CD4-positive, alpha-beta T cell treated with Interferon alpha-2 for 1 hour (primary cell): ENCODE measurements at regions not wholly inside any gene's neighbourhood (a gene's known extent, or its start where the extent isn't known, plus 50 kb on each side); places are given as distances from the start of the nearest gene placed in this dataset.
"Not testable (repeated sequence)": the region's sequence is repeated elsewhere in the genome, so short reads cannot be mapped to it uniquely, and the experiment has no call there.

Source experiments
- DNase-seq, 2 donors: peaks; one replicate each; pipeline ENCODE4 v3.0.0-alpha.2; 2020 to 2022

GRCh38 chr9:73095425-73095824, 56.2 kb upstream of the ANXA1 start:
- DNase-seq, result no peak

DNA sequence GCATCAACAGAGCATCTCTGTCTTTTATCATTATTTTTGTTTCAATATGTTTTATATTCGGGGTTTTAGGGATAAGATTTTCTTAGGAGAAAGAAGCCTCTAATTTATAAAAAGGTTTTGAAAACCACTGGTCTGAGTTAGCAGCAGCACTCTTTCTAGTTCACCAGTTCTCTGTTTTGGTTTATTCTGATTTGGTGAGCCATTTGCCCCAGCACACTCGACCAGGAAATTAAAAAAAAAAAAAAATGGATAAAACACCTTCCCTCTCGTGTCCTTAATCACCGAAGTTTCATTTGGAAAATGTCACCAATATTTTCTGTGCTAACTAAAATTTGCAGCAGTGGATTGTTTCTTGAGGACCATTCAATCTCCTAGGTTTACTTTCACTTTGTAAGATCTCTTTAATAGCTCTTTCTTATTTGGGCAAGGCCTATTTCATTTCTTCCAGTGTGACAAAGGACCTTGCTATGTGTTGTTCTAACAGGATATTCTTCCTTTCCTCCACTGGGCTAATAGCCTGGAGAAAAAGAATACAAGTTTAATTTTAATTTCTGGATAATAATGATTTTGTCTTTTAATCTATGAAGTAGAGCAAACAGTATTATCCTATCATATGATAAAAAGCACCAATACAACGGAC, 57.8 kb upstream of the ANXA1 start:
- no peak for DNase-seq

GRCh38 chr9:73093016-73093739, 58.5 kb upstream of the ANXA1 start:
- no peak for DNase-seq

- DNase-seq, result no peak
Observed at GRCh38 chr9:73091909-73092308, 59.8 kb upstream of the ANXA1 start.

DNA sequence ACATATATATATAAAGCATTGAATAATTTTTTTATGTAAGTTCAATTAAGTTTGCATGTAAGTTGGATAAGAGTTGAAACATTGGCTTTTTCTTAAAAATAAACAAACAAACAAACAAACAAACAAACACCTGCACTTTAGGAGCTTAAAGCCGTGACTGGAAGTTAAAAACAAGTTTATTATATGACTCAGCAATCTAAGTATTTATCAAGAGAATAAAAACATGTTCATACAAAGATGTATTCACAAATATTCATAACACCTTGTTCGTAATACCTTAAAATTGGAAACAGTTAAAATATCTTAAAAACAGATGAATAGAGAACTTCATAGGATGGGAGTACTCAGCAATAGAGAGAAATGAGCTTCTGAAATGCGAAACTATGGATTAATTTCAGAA, 61.5 kb upstream of the ANXA1 start:
- no peak for DNase-seq

GRCh38 chr9:73089304-73089985, 62.2 kb upstream of the ANXA1 start:
- DNase-seq, result no peak

GRCh38 chr9:73087876-73088275, 63.8 kb upstream of the ANXA1 start:
- DNase-seq, result not testable (repeated sequence)

GRCh38 chr9:73083519-73083918, 68.1 kb upstream of the ANXA1 start:
- DNase-seq, result no peak

DNA sequence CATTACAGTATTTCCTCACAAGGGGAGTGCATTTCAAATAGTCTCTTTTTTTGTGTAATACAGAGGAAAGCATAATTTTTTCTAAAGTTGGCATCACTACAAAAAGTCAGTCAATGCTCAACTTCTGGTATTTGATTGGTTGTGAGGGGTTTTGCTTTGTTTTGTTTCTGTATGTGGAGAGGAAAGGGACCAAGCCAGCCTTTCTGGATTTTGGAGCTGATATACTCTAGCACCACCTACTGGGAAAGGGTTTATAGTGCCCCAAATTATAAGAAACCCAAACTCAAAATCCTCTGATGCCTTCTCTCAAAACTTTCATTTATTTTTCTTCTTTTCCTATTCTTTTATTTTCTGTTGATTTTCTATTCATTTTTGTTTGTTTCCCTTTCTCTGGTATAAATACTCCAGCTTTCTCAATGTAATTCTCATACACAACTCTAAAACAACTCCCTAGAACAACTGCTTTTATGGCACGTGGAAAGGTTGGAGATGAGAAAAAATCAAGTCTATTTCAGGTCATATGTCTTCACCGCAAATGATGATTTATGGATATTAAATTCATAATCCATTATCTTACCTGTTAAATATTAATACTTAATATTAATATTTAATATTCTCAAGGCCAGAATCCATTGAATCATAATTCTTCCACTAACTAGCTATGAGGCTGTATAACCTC, 69.5 kb upstream of the ANXA1 start:
- DNase-seq, result peak in 1 of 2 donors; percentile 34

- DNase-seq, result no peak
Observed at GRCh38 chr9:73080110-73080694, 71.5 kb upstream of the ANXA1 start.

DNA sequence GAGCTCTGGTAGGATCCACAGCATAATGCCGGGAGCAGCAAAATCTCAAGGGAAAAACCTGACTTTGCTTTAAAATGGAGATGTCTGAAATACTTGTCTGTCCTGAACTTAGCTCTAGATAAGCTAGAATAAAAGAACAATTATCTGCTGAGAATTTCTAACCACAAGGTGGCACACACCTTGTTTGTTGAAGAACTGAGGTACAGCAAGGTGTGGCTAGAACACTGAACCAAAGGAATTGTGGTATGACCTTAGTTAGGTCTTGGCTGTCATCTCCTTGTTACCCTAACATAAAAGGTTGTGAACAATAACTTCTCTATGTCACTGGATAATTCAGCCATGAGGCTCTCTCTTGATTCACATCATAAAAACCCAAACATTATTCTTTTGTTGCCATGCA, 72.3 kb upstream of the ANXA1 start:
- peak in 1 of 2 donors; percentile 15 for DNase-seq

GRCh38 chr9:73077625-73078030, 74.0 kb upstream of the ANXA1 start:
- DNase-seq, result no peak

- DNase-seq, result no peak
Observed at GRCh38 chr9:73076970-73077369, 74.7 kb upstream of the ANXA1 start.

DNA sequence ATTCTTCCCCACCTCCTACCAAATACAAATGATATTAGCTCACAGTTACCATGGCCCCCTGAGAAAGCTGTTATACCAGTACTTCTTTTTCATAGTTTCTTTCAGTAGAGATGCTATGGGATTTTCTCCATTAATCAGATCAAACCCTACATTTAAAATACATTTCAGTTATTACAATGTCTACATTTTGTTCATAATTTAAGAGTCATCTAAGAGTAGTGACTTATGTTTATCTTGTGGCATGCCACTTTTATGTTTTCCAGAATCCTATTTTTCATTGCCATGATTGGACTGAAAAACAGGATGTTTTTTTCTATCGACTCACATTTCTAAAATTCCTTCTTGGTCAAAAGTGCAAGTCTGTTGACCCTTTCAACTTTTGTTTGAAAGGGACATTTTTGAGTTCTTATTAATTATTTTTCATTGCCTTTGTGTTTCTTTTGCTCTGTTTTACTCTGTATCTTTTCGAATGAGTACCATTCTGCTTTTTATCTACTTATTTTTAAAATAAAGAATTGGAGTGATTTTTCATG, 77.4 kb upstream of the ANXA1 start:
- no peak for DNase-seq

DNA sequence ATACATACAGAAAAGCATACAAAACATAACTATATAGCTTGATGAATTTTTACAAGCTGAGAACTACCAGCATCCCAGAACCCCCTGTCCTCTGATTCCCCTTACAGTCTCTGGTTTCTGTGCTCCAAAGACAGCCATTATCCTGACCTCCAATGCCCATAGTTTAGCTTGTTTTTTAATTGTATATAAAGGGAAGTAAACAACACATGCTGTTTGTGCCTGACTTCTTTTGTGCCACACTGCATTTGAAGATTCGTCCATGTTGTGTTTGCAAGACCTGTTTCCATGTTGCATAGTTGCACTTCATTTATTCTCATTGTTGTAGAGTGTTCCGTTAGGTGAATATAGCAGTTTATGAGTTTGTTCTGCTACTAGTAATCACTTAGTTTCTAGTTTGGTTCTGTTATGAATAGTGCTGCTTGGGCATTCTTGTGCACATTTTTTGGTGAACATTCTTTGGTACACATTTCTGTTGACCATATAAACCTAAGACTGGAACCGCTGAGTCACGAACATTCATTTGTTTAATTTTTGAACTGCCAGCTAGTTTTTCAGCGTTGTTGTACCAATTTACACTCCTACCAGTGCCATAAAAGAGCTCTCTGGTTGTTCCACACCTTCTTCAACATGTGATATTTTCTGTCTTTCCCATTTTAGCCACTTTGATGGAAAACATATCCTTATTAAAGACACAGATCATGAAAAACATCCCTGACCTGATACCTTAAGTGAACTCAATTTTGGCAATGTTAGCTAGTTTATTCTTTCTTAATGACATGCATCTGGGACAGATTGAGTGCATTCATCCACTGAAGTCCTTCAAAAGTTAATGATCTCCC, 78.1 kb upstream of the ANXA1 start:
- DNase-seq, result no peak

DNA sequence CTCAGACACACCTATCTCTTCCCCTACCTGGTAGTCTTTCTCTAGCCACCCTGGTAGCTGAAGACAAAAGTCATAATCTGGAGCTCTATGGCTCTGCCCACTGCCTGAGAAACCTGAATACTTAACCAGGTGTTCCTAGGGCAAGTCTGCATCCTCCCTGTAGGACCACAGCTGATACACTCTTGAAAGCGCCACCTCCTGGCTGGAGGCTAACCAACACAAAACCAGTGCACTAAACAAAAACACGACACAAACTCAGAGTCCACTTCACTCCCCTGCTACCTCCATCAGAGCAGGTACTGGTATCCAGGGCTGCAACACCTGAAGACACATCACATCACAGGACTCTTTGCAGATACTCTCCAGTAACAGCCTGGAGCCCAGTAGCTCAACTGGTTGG, 84.6 kb upstream of the ANXA1 start:
- DNase-seq, result no peak

GRCh38 chr9:73065439-73065838, 86.2 kb upstream of the ANXA1 start:
- DNase-seq, result no peak

GRCh38 chr9:73064315-73064714, 87.3 kb upstream of the ANXA1 start:
- DNase-seq, result no peak

DNA sequence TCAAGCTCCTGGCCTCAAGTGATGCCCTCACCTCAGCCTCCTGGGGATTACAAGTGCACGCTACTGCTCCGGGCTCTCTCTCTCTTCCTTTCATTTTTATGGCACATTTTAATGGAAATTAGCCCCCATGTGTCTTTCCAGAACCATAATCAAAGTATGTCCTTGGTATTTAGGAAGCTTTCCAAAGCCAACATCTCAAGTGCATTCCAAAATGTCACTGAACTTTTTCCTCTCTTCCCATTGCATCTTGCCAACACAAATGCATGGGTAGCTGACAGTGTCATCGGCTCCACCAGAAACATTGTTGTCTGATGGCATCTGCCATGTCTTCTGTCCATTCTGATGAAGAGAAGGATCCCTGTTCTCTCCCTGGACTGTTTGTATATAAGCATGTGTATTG, 90.5 kb upstream of the ANXA1 start:
- DNase-seq, result no peak

DNA sequence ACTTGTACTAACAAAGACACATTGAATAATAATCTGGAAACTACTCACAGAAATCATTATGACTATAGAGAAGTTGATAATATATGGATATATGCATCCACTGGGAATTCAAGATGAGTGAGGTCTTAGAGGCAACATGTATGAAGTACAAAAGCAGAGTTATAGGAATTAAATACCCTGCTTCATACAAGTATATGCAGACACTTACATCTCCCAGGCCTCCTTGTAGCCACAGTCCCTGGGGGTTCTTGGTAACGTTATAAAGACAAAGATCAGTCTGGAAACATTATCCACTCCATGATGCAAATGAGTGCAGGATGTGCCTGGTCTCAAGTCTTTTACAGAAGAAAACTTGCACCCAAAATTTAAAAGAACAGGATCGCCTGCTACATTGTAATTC, 92.4 kb upstream of the ANXA1 start:
- DNase-seq, result no peak

- no peak for DNase-seq
Observed at GRCh38 chr9:73056245-73056644, 95.4 kb upstream of the ANXA1 start.

- DNase-seq, result no peak
Observed at GRCh38 chr9:73054091-73054490, 97.6 kb upstream of the ANXA1 start.
